GM21381 (cell line): ENCODE measurements at regions not wholly inside any gene's neighbourhood (a gene's known extent, or its start where the extent isn't known, plus 50 kb on each side); places are given as distances from the start of the nearest gene placed in this dataset.

Source experiments
- ATAC-seq: cut with Tn5 transposase; IDR thresholded peaks from one replicate; pipeline ENCODE4 v1.9.1; 2021; ENCODE audit warnings: mild to moderate bottlenecking, moderate library complexity; ENCODE audit not compliant: unreplicated experiment

GRCh38 chr4:151604238-151604637 is 156.6 kb downstream of the GATB start:
- ATAC-seq: no peak

- ATAC-seq: no peak
Observed at GRCh38 chr4:151605215-151605614, 155.6 kb downstream of the GATB start.

GRCh38 chr4:151606061-151606460 is 154.7 kb downstream of the GATB start:
- no peak for ATAC-seq

- no peak for ATAC-seq
Observed at GRCh38 chr4:151610229-151610628, 150.6 kb downstream of the GATB start.

- ATAC-seq: no peak
Observed at GRCh38 chr4:151611960-151612359, 148.8 kb downstream of the GATB start.

GRCh38 chr4:151613290-151613689 is 147.5 kb downstream of the GATB start:
- ATAC-seq: no peak

- ATAC-seq: no peak
Observed at GRCh38 chr4:151614561-151614960, 146.2 kb downstream of the GATB start.

GRCh38 chr4:151618858-151619257 is 141.9 kb downstream of the GATB start:
- no peak for ATAC-seq

- ATAC-seq: no peak
Observed at GRCh38 chr4:151620066-151620465, 140.7 kb downstream of the GATB start.
